HG02610 (cell line): ENCODE measurements at regions not wholly inside any gene's neighbourhood (a gene's known extent, or its start where the extent isn't known, plus 50 kb on each side); places are given as distances from the start of the nearest gene placed in this dataset.
A peak's percentile ranks its signal among the peaks of the same experiment; 100 is the strongest.

Experiments
- ATAC-seq: cut with Tn5 transposase; IDR thresholded peaks from one replicate; pipeline ENCODE4 v1.9.1; 2021; ENCODE audit warnings: mild to moderate bottlenecking, moderate library complexity; ENCODE audit not compliant: unreplicated experiment

DNA sequence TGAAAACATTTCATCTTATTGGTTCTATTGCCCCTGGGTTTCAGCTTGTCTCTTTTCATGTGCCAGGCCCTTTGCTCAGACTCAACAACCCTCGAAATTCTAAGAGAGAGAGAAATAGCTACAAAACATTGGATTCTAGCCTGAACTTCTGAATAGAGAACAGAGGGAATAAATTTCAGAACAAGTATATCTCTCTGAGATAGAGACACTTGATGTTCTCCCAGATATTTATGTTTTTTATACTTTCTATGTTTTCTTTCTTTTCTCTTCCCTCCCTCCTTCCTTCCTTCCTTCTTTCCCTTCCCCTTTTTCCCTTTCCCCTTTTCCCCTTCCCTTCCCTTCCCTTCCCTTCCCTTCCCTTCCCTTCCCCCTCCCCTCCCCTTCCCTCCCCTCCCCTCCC is 279.5 kb upstream of the SPRED2 start:
- ATAC-seq, result no peak

DNA sequence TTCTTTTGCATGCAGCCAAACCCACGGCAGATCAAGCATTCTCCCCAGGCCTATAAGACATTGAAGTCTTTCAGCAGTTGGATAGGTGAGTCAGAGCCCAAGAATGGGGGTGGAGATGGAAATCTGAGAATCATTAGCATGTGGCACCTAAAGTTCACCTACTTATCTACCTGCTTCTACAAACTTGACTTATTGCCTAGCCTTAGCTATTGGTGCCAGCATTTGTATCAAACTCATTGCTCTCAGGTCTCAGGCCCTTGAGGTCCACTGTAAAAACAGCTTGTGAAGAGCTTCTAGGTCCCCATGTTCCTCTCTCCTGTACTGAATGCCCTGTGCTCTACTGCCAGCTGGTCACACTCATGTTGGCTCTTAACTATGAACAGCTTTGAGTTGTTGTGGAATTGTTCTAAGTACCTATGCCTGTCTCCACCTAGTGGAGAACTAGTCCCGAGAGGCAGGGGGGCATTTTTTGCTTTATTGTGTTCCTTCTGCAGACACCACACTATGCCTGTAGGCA is 278.4 kb upstream of the SPRED2 start:
- no peak for ATAC-seq

DNA sequence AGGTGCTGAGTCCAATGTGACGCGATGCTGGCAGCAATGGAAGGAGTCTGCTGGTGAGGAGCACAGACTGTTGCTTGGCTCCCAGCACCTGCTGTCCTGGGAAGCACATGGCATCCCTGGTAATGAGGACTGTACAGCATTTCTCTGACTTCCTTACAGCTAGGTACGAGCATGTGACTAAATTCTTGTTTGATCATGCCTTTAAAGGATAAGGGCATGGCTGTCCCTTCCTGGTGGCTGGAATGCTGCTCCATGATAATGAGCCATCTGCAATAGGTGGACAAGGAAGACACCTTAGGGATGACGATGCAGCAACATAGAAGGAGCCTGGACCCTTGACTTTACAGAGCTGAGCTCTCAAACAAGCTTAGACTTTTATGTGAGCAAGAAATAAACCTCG is 278.0 kb upstream of the SPRED2 start:
- ATAC-seq, result no peak

GRCh38 chr2:65708086-65708485 is 275.7 kb upstream of the SPRED2 start:
- ATAC-seq, result no peak

- ATAC-seq, result no peak
Measured at GRCh38 chr2:65706411-65706810, 274.0 kb upstream of the SPRED2 start.

GRCh38 chr2:65701191-65701590 is 268.8 kb upstream of the SPRED2 start:
- ATAC-seq, result no peak

DNA sequence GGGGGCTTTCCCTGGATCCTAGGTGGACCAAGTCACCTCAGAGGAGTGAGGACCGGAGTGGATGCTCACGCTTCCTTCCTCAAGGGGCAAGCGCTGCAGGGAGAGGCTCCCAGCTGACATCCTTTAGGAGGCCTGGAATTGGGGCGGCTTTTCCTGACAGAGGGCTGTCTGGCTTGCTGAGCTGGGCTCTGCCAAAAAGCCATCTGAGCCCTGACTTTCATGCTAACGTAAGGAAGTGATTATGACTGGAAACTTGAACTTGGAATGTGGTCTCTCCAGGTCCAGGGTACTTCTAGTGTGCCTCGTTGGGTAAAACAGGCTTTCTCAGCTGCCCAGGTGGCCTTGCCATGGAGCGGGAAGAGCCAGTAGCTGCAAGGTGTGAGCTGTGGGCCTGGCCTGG is 268.3 kb upstream of the SPRED2 start:
- no peak for ATAC-seq

- ATAC-seq, result no peak
Measured at GRCh38 chr2:65700004-65700651, 267.7 kb upstream of the SPRED2 start.

DNA sequence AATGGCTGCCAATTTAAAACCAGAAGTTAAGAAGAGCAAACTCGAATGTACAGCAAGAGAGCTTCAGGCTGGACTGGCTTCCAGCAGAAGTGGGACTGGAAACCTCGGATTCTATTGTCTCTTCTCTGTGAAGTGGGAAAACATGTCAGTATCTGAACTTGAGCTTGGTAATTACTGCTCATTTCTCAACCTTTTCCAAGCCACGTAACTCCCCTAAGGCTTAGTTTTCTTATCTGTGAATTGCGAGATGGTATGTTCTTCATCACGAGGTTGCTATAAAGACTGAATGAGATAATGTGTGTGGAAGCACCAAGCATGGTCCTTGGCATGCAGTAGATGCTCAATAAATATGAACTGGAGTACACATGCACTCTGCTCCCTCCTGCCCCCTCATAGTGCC is 259.4 kb upstream of the SPRED2 start:
- ATAC-seq, result no peak

GRCh38 chr2:65688141-65688886 is 255.9 kb upstream of the SPRED2 start:
- no peak for ATAC-seq

DNA sequence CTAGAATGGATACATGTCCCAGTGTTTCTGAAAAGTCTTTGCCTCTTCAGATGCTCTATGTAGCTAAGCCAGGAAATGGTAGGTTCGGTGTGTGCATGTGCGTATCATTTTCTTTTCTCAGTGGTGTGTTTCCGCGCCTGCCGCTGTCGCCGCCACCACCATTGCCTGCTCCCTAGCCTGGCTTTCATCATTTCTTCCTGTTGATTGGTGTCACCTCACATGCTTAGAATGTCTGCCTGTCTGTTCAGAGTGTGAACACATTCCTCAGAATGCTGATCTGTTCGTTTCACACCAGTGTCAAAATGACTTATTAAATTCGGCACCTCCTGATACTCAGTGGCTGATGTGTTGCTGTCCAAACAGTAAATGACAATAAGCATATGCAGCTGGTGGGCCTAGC is 255.2 kb upstream of the SPRED2 start:
- no peak for ATAC-seq

DNA sequence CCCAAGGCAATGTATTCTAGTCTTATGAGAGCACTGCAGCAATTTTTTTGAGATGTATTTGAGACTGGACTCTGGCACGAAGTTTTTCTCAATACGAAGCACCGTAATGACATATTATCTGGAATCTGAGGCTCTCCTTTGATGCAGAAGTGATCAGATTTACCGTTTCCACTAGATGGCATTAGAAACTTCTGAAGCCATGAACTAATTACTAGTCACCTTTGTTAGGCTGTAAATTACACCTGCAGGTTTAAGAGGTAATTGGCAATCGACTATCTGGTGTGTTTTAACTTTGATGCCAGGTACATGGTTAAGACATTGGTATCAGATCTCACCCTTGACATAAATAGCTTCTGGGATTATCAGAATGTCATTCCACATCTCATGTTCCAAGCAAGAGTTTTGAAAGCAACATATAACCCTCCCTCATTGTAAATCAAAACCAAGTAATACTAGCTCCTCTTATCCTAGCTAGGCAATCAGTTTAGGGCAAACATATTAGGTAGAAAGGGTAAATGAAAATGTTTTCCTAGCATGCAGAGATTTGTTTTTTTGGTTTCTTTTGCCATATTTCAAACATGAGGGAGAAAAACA is 254.6 kb upstream of the SPRED2 start:
- ATAC-seq, result no peak

GRCh38 chr2:65681503-65681902 is 249.1 kb upstream of the SPRED2 start:
- ATAC-seq, result no peak

- no peak for ATAC-seq
Measured at GRCh38 chr2:65678779-65679391, 246.5 kb upstream of the SPRED2 start.

- ATAC-seq, result no peak
Measured at GRCh38 chr2:65675350-65675749, 243.0 kb upstream of the SPRED2 start.

DNA sequence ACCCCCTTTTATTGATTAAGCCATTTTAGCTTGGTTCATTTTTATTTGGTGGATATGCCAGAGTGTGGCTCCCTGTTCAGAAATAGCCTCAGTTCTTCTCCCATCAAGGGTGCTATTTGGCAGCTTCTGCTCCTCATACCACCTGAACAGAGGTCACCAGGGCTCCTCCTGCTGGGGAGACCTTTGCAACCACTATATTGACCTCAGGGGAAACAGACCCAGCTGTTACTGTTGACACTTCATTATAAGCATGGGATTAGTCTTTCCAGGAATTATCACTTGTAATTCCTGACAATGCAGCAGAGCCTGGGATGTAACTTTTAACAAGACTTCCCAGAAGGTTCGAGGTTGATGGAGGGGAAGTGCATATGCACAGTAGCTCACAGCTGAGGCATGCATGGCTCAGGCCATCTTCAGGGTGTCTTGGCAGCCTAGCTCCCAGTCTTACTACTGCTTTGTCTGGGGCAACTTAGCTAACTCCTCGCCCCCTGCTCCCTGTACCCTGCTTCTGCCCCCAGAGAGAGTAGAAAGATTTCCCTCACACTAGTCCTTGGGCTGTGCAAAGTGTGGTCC is 239.4 kb upstream of the SPRED2 start:
- no peak for ATAC-seq

GRCh38 chr2:65669574-65669973 is 237.2 kb upstream of the SPRED2 start:
- ATAC-seq, result no peak

GRCh38 chr2:65668744-65669143 is 236.3 kb upstream of the SPRED2 start:
- no peak for ATAC-seq

- peak; percentile 98 for ATAC-seq
Measured at GRCh38 chr2:65666156-65666725, 233.8 kb upstream of the SPRED2 start.

DNA sequence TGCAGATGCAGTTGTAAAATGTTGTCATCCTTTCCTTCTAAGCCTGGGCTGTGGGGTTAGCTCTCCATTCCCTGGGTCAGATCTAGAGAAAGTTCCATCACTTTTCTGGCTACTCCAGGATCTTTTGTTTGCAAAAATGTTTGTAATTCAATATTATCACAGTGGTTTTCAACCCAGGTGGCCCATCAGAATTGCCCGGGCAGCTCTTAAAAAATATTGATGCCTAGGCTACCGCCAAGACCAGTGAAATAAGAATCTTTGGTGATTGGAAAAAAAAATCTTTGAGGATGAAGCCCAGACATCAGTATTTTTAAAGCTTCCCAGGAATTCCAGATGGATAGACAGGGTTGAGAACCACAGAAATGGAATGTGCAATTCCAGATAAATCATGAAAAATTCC is 232.5 kb upstream of the SPRED2 start:
- no peak for ATAC-seq

- peak; percentile 29 for ATAC-seq
Measured at GRCh38 chr2:65663831-65664407, 231.5 kb upstream of the SPRED2 start.
